Urinary bladder (tissue), 3 donors: ENCODE measurements at regions not wholly inside any gene's neighbourhood (a gene's known extent, or its start where the extent isn't known, plus 50 kb on each side); places are given as distances from the start of the nearest gene placed in this dataset.

ENCODE experiments used
- DNase-seq: peaks from one replicate; pipeline ENCODE4 v3.0.0-alpha.2; 2015; ENCODE audit errors: extremely low spot score
- H3K27ac ChIP-seq: one replicate; pipeline ENCODE4 v1.5.1; 2013; ENCODE audit warnings: low read depth, mild to moderate bottlenecking, moderate library complexity
- H3K36me3 ChIP-seq: one replicate; pipeline ENCODE4 v1.6.1; 2013; ENCODE audit warnings: mild to moderate bottlenecking, moderate library complexity; ENCODE audit not compliant: insufficient read depth
- H3K4me1 ChIP-seq: one replicate; pipeline ENCODE4 v1.6.1; 2013; ENCODE audit warnings: mild to moderate bottlenecking, moderate library complexity; ENCODE audit not compliant: insufficient read depth
- H3K4me3 ChIP-seq: one replicate; pipeline ENCODE4 v1.5.1; 2013; ENCODE audit warnings: low read depth, low read length
- WGBS: extraction: QIAGEN DNeasy Blood & Tissue Kit; methylation state at CpG from one replicate; pipeline ENCODE4 v1.1.7; 2013; 5-methylcytosine and 5-hydroxymethylcytosine counted together
- donor health status: healthy with polysubstance abuse.
- donor health status: healthy.

- no peak for DNase-seq
- H3K4me1 ChIP-seq, result no peaks in the 10 kb centered on the region
- H3K4me3 ChIP-seq, result no peak overlapping the region
- H3K27ac ChIP-seq, result no peak overlapping the region
- 59% methylated on average over 1 of the region's 1 CpG for WGBS
- no peaks in the 10 kb centered on the region for H3K36me3 ChIP-seq
These were observed 131.6 kb upstream of the TRPM3 start for GRCh38 chr9:71253011-71253410.

- no peak overlapping the region for H3K4me3 ChIP-seq
- no peaks in the 10 kb centered on the region for H3K4me1 ChIP-seq
- H3K36me3 ChIP-seq, result no peaks in the 10 kb centered on the region
- 16% methylated on average over 4 of the region's 4 CpGs for WGBS
- no peak overlapping the region for H3K27ac ChIP-seq
- DNase-seq, result no peak
These were observed 129.2 kb upstream of the TRPM3 start for GRCh38 chr9:71250581-71250980.

GRCh38 chr9:71249729-71250317 lies 128.4 kb upstream of the TRPM3 start:
- Histone ChIP-seq H3K4me1 (no peaks in the 10 kb centered on the region), H3K36me3 (no peaks in the 10 kb centered on the region), H3K4me3 (no peak overlapping the region), H3K27ac (no peak overlapping the region)
- 15% methylated on average over 5 of the region's 5 CpGs for WGBS
- peak; percentile 49 for DNase-seq

- DNase-seq, result no peak
- Histone ChIP-seq H3K4me3 (no peak overlapping the region), H3K4me1 (no peaks in the 10 kb centered on the region), H3K36me3 (no peaks in the 10 kb centered on the region), H3K27ac (no peak overlapping the region)
These were observed 124.2 kb upstream of the TRPM3 start for GRCh38 chr9:71245651-71246050.

GRCh38 chr9:71243951-71244350 lies 122.5 kb upstream of the TRPM3 start:
- H3K27ac ChIP-seq, result no peak overlapping the region
- no peaks in the 10 kb centered on the region for H3K36me3 ChIP-seq
- H3K4me1 ChIP-seq, result no peaks in the 10 kb centered on the region
- 67% methylated on average over 5 of the region's 5 CpGs for WGBS
- H3K4me3 ChIP-seq, result no peak overlapping the region
- no peak for DNase-seq

- 94% methylated on average over 6 of the region's 6 CpGs for WGBS
- no peak overlapping the region for H3K4me3 ChIP-seq
- no peak overlapping the region for H3K27ac ChIP-seq
These were observed 120.7 kb upstream of the TRPM3 start for GRCh38 chr9:71242081-71242480.

GRCh38 chr9:71237051-71237450 lies 115.6 kb upstream of the TRPM3 start:
- DNase-seq, result no peak
- Histone ChIP-seq H3K4me3 (no peak overlapping the region), H3K4me1 (no peaks in the 10 kb centered on the region), H3K36me3 (no peaks in the 10 kb centered on the region), H3K27ac (no peak overlapping the region)

More at GRCh38 chr9:71242081-71242480, 120.7 kb upstream of the TRPM3 start:
- Histone ChIP-seq H3K4me1 (no peaks in the 10 kb centered on the region), H3K36me3 (no peaks in the 10 kb centered on the region)
- DNase-seq, result no peak

GRCh38 chr9:71233646-71234045 lies 112.2 kb upstream of the TRPM3 start:
- Histone ChIP-seq H3K4me3 (no peak overlapping the region), H3K4me1 (no peaks in the 10 kb centered on the region), H3K27ac (no peak overlapping the region), H3K36me3 (no peaks in the 10 kb centered on the region)
- 74% methylated on average over 1 of the region's 1 CpG for WGBS
- DNase-seq, result no peak

- Histone ChIP-seq H3K4me3 (no peak overlapping the region), H3K4me1 (no peaks in the 10 kb centered on the region), H3K27ac (no peak overlapping the region), H3K36me3 (no peaks in the 10 kb centered on the region)
- DNase-seq, result no peak
- WGBS, result 89% methylated on average over 1 of the region's 1 CpG
These were observed 102.6 kb upstream of the TRPM3 start for GRCh38 chr9:71223953-71224538.

- no peak for DNase-seq
- 64% methylated on average over 4 of the region's 4 CpGs for WGBS
- Histone ChIP-seq H3K4me1 (no peaks in the 10 kb centered on the region), H3K4me3 (no peak overlapping the region), H3K27ac (no peak overlapping the region), H3K36me3 (no peaks in the 10 kb centered on the region)
These were observed 97.4 kb upstream of the TRPM3 start for GRCh38 chr9:71218774-71219173.

- Histone ChIP-seq H3K4me1 (no peaks in the 10 kb centered on the region), H3K36me3 (no peaks in the 10 kb centered on the region), H3K4me3 (no peak overlapping the region), H3K27ac (no peak overlapping the region)
- DNase-seq, result no peak
These were observed 92.2 kb upstream of the TRPM3 start for GRCh38 chr9:71213633-71214032.

GRCh38 chr9:71210326-71210725 lies 88.9 kb upstream of the TRPM3 start:
- DNase-seq, result no peak
- no peaks in the 10 kb centered on the region for H3K4me1 ChIP-seq
- H3K27ac ChIP-seq, result no peak overlapping the region
- no peak overlapping the region for H3K4me3 ChIP-seq
- no peaks in the 10 kb centered on the region for H3K36me3 ChIP-seq
- WGBS, result 64% methylated on average over 2 of the region's 2 CpGs

- 82% methylated on average over 7 of the region's 7 CpGs for WGBS
These were observed 88.5 kb upstream of the TRPM3 start for GRCh38 chr9:71209890-71210289.

GRCh38 chr9:71202931-71203330 lies 81.5 kb upstream of the TRPM3 start:
- Histone ChIP-seq H3K27ac (no peak overlapping the region), H3K36me3 (no peaks in the 10 kb centered on the region), H3K4me1 (no peaks in the 10 kb centered on the region), H3K4me3 (no peak overlapping the region)
- DNase-seq, result no peak

More at GRCh38 chr9:71209890-71210289, 88.5 kb upstream of the TRPM3 start:
- H3K4me1 ChIP-seq, result no peaks in the 10 kb centered on the region
- H3K4me3 ChIP-seq, result no peak overlapping the region
- H3K36me3 ChIP-seq, result no peaks in the 10 kb centered on the region
- DNase-seq, result no peak
- H3K27ac ChIP-seq, result no peak overlapping the region

GRCh38 chr9:71191708-71192107 lies 70.3 kb upstream of the TRPM3 start:
- no peak for DNase-seq
- Histone ChIP-seq H3K4me3 (no peak overlapping the region), H3K27ac (no peak overlapping the region), H3K4me1 (no peaks in the 10 kb centered on the region), H3K36me3 (no peaks in the 10 kb centered on the region)
- WGBS, result 72% methylated on average over 3 of the region's 3 CpGs
